ENCODE measurements at regions not wholly inside any gene's neighbourhood (a gene's known extent, or its start where the extent isn't known, plus 50 kb on each side); places are given as distances from the start of the nearest gene placed in this dataset.
"Not testable (repeated sequence)": the region's sequence is repeated elsewhere in the genome, so short reads cannot be mapped to it uniquely, and the experiment has no call there.

DNA sequence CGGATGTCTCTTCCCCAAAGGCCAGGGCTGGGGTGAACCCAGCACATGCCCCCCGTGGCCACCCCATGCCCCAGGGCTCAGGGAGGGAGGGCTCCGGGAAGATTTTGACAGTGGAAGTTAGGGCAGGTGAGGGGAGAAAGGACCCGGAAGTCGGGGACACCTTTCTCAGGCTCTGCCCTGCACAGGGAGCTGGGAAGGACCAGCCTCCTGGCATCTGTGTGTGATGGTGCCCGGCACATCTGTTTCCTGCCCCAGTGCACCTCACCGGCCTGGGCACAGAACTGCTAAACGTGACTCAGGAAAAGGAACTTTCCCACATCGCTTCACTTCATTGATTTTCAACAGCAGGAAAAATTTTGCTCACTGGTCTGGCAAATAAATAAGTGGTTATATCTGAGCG, 141.1 kb upstream of the AFDN start:
- no peak overlapping the region for H3K4me3 ChIP-seq (ENCODE audit: low read depth, low read length)
- TF ChIP-seq, protein P1, sequence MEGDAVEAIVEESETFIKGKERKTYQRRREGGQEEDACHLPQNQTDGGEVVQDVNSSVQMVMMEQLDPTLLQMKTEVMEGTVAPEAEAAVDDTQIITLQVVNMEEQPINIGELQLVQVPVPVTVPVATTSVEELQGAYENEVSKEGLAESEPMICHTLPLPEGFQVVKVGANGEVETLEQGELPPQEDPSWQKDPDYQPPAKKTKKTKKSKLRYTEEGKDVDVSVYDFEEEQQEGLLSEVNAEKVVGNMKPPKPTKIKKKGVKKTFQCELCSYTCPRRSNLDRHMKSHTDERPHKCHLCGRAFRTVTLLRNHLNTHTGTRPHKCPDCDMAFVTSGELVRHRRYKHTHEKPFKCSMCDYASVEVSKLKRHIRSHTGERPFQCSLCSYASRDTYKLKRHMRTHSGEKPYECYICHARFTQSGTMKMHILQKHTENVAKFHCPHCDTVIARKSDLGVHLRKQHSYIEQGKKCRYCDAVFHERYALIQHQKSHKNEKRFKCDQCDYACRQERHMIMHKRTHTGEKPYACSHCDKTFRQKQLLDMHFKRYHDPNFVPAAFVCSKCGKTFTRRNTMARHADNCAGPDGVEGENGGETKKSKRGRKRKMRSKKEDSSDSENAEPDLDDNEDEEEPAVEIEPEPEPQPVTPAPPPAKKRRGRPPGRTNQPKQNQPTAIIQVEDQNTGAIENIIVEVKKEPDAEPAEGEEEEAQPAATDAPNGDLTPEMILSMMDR (IDR thresholded peaks at IDR 0.05; ENCODE audit: insufficient read depth, low read depth, low read length) = no peak
- no peak for DNase-seq (ENCODE audit: low read depth)

DNA sequence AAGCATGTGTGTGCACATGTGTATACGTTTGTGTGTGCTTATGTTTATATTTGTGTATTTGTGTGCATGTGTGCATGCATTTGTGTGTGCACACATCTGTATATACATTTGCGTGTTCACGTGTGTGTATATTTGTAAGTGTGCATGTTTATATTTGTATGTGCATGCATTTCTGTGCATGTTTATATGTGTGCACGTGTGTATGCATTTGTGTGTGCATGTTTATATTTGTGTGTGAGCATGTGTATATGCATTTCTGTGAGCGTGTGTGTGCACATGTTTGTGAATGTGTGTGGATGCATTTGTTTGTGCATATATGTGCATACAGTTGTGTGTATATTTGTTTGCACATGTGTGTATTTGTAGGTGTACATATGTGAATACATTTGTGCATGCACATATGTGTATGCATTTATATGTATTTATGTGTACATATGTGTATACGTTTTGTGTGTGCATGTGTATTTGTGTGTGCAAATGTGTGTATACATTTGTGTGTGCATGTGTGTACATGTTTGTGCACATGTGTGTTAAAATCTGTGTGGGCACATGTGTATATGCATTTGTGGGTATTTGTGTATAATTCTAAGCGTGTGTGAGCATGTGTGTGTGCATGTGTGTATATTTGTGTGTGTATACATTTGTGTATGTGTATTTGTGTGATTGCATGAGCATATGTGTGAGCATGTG, 140.4 kb upstream of the AFDN start:
- no peak for DNase-seq (ENCODE audit: low read depth)
- TF ChIP-seq, protein P1 (IDR thresholded peaks at IDR 0.05; ENCODE audit: insufficient read depth, low read depth, low read length) = no peak
- H3K4me3 ChIP-seq (ENCODE audit: low read depth, low read length) = no peak overlapping the region

DNA sequence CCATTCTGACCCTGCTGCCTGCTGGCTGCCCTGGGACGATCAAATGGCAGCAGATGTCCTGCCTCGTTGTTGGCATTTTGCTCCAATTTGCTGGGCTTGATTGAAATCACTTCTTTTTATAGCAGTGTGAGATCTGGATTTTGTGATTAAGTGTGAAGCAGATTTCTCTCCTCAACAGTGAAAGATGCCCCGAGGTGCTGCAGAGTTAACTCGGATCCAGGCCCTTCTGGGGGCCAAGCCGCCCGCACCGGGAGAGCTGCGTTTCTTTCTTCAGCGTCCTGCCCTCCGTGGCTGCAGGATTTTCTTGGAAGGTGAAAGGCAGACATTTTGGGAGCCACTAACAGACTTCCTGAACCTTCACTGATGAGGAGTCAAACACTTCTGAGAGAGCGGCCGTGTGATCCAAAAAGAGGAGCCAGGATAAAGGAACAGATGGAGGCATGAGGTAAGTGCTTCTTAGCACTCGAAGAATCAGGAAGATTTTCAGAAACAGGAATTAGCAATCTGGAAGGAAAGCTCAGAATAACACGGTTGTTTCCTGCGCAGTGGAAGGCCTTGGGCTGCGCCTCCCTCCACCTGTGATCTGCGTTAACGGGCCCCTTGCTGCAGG, 139.5 kb upstream of the AFDN start:
- TF ChIP-seq, protein P1 (IDR thresholded peaks at IDR 0.05; ENCODE audit: insufficient read depth, low read depth, low read length) = no peak
- H3K4me3 ChIP-seq (ENCODE audit: low read depth, low read length) = no peak overlapping the region
- DNase-seq (ENCODE audit: low read depth) = no peak

DNA sequence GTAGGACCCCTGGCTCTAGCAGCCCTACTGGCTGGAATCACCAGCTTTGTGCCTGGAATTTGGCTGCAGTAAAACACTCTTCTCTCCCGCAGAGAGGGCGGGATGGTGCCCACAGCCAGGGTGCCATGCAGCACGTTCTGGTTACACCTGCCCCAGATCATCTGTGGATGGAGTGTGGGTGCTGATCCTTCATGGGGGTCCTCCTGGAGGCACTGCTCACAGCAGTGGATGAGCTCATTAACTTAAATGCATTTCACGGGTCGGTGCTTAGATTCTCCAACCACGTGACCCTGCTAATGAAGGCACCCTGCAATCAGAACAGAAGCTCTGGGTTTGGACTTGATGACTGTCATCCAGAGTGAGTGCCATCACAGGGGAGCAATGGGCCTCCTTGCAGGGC, 138.6 kb upstream of the AFDN start:
- TF ChIP-seq, protein P1 (IDR thresholded peaks at IDR 0.05; ENCODE audit: insufficient read depth, low read depth, low read length) = no peak
- DNase-seq (ENCODE audit: low read depth) = no peak
- no peak overlapping the region for H3K4me3 ChIP-seq (ENCODE audit: low read depth, low read length)

DNA sequence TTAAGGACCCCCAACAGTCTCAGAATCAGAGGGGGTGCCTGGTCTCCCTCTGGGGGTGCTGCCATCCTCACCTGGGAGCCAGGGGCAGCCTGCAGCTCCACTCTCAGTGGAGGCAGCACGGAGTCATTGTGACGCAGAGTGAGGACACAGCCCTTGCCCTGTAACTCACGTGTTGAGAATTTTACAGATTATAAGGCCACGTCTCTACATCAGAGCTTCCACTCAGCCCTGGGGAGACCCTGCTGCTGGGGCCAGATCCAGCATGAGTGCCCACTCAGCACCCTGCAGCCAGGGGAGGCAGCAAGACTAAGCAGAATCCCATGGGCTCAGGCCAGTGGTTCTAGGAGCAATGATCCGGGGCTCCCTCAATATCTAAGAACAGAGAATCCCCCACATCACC, 137.4 kb upstream of the AFDN start:
- no peak overlapping the region for H3K4me3 ChIP-seq (ENCODE audit: low read depth, low read length)
- DNase-seq (ENCODE audit: low read depth) = no peak
- TF ChIP-seq, protein P1 (IDR thresholded peaks at IDR 0.05; ENCODE audit: insufficient read depth, low read depth, low read length) = no peak

DNA sequence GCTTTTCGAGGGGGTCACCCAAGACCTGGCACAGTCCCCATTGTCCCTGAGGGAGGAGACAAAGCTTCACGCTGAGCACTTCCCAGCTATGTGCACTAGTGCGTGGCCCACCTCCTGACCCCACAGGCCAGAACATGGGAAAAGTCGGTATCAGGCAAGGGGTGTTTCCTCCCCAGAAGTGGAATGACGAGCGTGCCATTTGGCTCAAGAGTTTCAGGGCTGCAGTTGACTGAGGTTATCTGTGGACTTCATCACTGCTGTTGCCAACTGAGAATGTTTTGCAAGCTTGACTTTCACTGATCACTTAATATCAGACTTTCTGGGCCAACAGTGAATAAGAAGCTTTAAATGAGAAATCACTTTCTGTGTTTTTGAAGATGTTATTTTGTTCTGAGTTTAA, 137.0 kb upstream of the AFDN start:
- no peak for DNase-seq (ENCODE audit: low read depth)
- TF ChIP-seq, protein P1 (IDR thresholded peaks at IDR 0.05; ENCODE audit: insufficient read depth, low read depth, low read length) = no peak
- no peak overlapping the region for H3K4me3 ChIP-seq (ENCODE audit: low read depth, low read length)

DNA sequence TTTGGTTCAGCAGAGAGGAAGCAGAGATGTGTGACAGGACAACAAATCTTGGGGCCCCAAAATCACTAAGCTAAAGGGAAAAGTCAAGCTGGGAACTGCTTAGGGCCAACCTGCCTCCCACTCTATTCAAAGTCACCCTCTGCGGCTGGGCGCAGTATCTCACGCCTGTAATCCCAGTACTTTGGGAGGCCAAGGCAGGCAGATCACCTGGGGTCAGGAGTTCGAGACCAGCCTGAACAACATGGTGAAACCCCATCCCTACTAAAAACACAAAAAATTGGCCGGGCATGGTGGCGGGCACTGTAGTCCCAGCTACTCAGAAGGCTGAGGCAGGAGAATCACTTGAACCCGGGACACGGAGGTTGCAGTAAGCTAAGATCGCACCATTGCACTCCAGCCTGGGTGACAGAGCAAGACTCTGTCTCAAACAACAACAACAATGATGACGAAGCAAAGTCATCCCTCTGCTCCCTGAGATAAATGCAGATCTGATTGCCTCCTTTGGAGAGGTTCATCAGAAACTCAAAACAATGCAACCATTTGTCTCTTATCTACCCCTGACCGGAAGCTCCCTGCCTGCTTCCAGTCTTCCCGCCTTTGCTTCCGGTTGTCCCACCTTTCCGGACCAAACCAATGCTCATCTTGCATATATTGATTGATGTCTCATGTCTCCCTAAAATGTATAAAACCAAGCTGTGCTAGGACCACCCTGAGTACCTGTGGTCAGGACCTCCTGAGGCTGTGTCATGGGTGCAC, 136.4 kb upstream of the AFDN start:
- H3K4me3 ChIP-seq (ENCODE audit: low read depth, low read length); DNase-seq (ENCODE audit: low read depth): not testable (repeated sequence)
